GM12878 (cell line): ENCODE measurements at regions not wholly inside any gene's neighbourhood (a gene's known extent, or its start where the extent isn't known, plus 50 kb on each side); places are given as distances from the start of the nearest gene placed in this dataset.

Experiments
- BCL3 ChIP-seq: IDR thresholded peaks from 2 replicates; pipeline ENCODE4 v1.6.1; 2011; ENCODE audit warnings: borderline replicate concordance, low read depth, mild to moderate bottlenecking, moderate library complexity, low read length; ENCODE audit not compliant: insufficient read depth, poor library complexity, severe bottlenecking
- FOXM1 ChIP-seq: IDR thresholded peaks from 2 replicates; pipeline ENCODE4 v1.6.1; 2012; ENCODE audit warnings: low read depth, mild to moderate bottlenecking, inconsistent platforms, low read length, moderate library complexity
- HCFC1 ChIP-seq: fragments of 150-350 bp; IDR thresholded peaks from 2 replicates; pipeline ENCODE4 v1.6.1; 2014; ENCODE audit warnings: low read length
- HDAC2 ChIP-seq: fragments of 200-600 bp; sonication (generic); IDR thresholded peaks from 2 replicates; pipeline ENCODE4 v1.6.1; 2017
- IRF3 ChIP-seq: fragments of 450-650 bp; IDR thresholded peaks from 2 replicates; pipeline ENCODE4 v1.6.1; 2014; ENCODE audit warnings: mild to moderate bottlenecking
- KAT2A ChIP-seq: conservative IDR thresholded peaks from 2 replicates; pipeline ENCODE4 v1.6.1; 2011; ENCODE audit warnings: low read depth, low read length; ENCODE audit not compliant: control insufficient read depth
- NFIC ChIP-seq: IDR thresholded peaks from 2 replicates; pipeline ENCODE4 v1.6.1; 2012; ENCODE audit warnings: low read depth, mild to moderate bottlenecking, inconsistent platforms, low read length, moderate library complexity
- NR2C2 ChIP-seq: IDR thresholded peaks from 2 replicates; pipeline ENCODE4 v1.6.1; 2011; ENCODE audit warnings: borderline replicate concordance, low read depth; ENCODE audit not compliant: control insufficient read depth, insufficient read length
- NR2F1 ChIP-seq: fragments of 450-650 bp; conservative IDR thresholded peaks from 2 replicates; pipeline ENCODE4 v1.6.1; 2017; ENCODE audit warnings: mild to moderate bottlenecking
- POLR2A ChIP-seq: IDR thresholded peaks from 2 replicates; pipeline ENCODE4 v1.6.1; 2011; ENCODE audit warnings: low read depth, mild to moderate bottlenecking, low read length
- SMAD5 ChIP-seq: IDR thresholded peaks from 2 replicates; pipeline ENCODE4 v1.6.1; 2016; ENCODE audit warnings: antibody characterized with exemption, low read depth
- SUPT20H ChIP-seq: IDR thresholded peaks from 2 replicates; pipeline ENCODE4 v1.6.1; 2011; ENCODE audit warnings: low read depth, mild to moderate bottlenecking, low read length, moderate library complexity, borderline replicate concordance; ENCODE audit not compliant: control insufficient read depth
- YY1 ChIP-seq: IDR thresholded peaks from 2 replicates; pipeline ENCODE4 v1.6.1; 2011; ENCODE audit warnings: low read depth, mild to moderate bottlenecking, low read length
- ZNF207 ChIP-seq: fragments of 450-650 bp; IDR thresholded peaks from 2 replicates; pipeline ENCODE4 v1.6.1; 2014; ENCODE audit warnings: antibody characterized with exemption, mild to moderate bottlenecking, borderline replicate concordance
- ZNF24 ChIP-seq: fragments of 450-650 bp; IDR thresholded peaks from 2 replicates; pipeline ENCODE4 v1.6.1; 2017; ENCODE audit warnings: antibody characterized with exemption, mild to moderate bottlenecking
- TF ChIP-seq, protein P1 (sequence below): fragments of 450-650 bp; IDR thresholded peaks from 2 replicates; pipeline ENCODE4 v1.6.1; 2017; ENCODE audit warnings: antibody characterized with exemption, mild to moderate bottlenecking, moderate library complexity
- TF ChIP-seq, protein P2 (sequence below): IDR thresholded peaks from 2 replicates; pipeline ENCODE4 v1.6.1; 2012; ENCODE audit warnings: improper control_type of control experiment, low read depth, low read length; ENCODE audit not compliant: insufficient replicate concordance
- TF ChIP-seq, protein P3 (sequence below): IDR thresholded peaks from 2 replicates; pipeline ENCODE4 v1.6.1; 2012; ENCODE audit warnings: low read depth, low read length, improper control_type of control experiment

DNA sequence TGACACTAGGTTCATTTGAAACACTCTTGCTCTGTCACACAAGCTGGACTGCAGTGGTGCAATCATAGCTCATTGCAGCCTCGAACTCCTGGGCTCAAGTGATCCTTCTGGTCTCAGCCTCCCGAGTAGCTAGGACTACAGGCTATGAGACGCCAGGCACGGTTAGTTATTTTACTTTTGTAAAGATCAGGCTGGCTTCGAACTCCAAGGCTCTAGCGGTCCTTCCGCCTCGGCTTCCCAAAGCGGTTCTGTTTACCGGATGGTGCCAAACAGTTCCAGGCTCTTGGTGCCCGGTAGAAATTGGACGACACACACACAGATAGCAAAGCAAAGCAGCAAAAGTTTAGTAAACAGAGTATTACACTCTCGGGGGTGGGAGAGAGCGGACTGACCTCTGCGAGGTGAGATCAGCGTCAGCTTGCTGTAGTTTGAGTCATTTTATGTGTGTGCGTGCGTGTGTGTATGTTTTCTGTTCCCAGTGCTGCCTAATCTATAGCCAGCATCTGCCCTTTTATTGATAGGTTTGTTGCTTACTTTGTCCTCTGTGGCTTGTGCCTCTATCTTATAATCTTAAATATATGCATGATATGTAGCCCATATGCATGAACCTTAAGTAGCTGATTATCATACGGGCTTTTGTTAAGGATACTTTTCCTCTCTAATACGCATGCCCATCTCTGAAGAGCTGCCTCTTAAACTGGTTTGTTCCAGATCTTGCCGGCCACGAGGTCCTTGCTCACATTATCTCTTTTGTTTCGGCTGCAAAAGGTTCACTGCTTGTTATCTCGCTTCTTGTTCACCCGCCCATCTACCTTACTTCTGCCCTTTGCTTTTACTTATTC lies 75.2 kb downstream of the OR2B2 start (continued):
- TF ChIP-seq, protein P1, sequence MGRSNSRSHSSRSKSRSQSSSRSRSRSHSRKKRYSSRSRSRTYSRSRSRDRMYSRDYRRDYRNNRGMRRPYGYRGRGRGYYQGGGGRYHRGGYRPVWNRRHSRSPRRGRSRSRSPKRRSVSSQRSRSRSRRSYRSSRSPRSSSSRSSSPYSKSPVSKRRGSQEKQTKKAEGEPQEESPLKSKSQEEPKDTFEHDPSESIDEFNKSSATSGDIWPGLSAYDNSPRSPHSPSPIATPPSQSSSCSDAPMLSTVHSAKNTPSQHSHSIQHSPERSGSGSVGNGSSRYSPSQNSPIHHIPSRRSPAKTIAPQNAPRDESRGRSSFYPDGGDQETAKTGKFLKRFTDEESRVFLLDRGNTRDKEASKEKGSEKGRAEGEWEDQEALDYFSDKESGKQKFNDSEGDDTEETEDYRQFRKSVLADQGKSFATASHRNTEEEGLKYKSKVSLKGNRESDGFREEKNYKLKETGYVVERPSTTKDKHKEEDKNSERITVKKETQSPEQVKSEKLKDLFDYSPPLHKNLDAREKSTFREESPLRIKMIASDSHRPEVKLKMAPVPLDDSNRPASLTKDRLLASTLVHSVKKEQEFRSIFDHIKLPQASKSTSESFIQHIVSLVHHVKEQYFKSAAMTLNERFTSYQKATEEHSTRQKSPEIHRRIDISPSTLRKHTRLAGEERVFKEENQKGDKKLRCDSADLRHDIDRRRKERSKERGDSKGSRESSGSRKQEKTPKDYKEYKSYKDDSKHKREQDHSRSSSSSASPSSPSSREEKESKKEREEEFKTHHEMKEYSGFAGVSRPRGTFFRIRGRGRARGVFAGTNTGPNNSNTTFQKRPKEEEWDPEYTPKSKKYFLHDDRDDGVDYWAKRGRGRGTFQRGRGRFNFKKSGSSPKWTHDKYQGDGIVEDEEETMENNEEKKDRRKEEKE: no peak
- TF ChIP-seq ZNF207 (peak; percentile 54; the same call in 1 of the 2 replicates), KAT2A (no peak), IRF3 (no peak), HDAC2 (no peak), NR2C2 (no peak), YY1 (peak; percentile 46; the same call in 1 of the 2 replicates), ZNF24 (no peak), POLR2A (peak; percentile 47), SUPT20H (no peak), NFIC (no peak; the same call in 1 of the 2 replicates), NR2F1 (peak; percentile 80), FOXM1 (0 out of 2 replicates have a peak, but pooled peaks have one; percentile 15), SMAD5 (peak; percentile 64; the same call in 1 of the 2 replicates), BCL3 (no peak), HCFC1 (no peak)
- TF ChIP-seq, protein P2, sequence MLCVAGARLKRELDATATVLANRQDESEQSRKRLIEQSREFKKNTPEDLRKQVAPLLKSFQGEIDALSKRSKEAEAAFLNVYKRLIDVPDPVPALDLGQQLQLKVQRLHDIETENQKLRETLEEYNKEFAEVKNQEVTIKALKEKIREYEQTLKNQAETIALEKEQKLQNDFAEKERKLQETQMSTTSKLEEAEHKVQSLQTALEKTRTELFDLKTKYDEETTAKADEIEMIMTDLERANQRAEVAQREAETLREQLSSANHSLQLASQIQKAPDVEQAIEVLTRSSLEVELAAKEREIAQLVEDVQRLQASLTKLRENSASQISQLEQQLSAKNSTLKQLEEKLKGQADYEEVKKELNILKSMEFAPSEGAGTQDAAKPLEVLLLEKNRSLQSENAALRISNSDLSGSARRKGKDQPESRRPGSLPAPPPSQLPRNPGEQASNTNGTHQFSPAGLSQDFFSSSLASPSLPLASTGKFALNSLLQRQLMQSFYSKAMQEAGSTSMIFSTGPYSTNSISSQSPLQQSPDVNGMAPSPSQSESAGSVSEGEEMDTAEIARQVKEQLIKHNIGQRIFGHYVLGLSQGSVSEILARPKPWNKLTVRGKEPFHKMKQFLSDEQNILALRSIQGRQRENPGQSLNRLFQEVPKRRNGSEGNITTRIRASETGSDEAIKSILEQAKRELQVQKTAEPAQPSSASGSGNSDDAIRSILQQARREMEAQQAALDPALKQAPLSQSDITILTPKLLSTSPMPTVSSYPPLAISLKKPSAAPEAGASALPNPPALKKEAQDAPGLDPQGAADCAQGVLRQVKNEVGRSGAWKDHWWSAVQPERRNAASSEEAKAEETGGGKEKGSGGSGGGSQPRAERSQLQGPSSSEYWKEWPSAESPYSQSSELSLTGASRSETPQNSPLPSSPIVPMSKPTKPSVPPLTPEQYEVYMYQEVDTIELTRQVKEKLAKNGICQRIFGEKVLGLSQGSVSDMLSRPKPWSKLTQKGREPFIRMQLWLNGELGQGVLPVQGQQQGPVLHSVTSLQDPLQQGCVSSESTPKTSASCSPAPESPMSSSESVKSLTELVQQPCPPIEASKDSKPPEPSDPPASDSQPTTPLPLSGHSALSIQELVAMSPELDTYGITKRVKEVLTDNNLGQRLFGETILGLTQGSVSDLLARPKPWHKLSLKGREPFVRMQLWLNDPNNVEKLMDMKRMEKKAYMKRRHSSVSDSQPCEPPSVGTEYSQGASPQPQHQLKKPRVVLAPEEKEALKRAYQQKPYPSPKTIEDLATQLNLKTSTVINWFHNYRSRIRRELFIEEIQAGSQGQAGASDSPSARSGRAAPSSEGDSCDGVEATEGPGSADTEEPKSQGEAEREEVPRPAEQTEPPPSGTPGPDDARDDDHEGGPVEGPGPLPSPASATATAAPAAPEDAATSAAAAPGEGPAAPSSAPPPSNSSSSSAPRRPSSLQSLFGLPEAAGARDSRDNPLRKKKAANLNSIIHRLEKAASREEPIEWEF: peak; percentile 75
- TF ChIP-seq, protein P3, sequence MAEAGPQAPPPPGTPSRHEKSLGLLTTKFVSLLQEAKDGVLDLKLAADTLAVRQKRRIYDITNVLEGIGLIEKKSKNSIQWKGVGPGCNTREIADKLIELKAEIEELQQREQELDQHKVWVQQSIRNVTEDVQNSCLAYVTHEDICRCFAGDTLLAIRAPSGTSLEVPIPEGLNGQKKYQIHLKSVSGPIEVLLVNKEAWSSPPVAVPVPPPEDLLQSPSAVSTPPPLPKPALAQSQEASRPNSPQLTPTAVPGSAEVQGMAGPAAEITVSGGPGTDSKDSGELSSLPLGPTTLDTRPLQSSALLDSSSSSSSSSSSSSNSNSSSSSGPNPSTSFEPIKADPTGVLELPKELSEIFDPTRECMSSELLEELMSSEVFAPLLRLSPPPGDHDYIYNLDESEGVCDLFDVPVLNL: no peak
